ENCODE measurements at regions not wholly inside any gene's neighbourhood (a gene's known extent, or its start where the extent isn't known, plus 50 kb on each side); places are given as distances from the start of the nearest gene placed in this dataset.

GRCh38 chr6:84546427-84546914, 217.9 kb downstream of the TBX18 start:
- H3K27ac Mint-ChIP-seq = no peak overlapping the region
- peaks cover 18% of the 10 kb centered on the region for H3K4me1 Mint-ChIP-seq (ENCODE audit: unreplicated experiment)
- peaks cover 12% of the 10 kb centered on the region for H3K27me3 Mint-ChIP-seq
- no peak for DNase-seq (ENCODE audit: extremely low spot score, unreplicated experiment)
- no peak overlapping the region for H3K4me3 Mint-ChIP-seq
- peaks cover 3% of the 10 kb centered on the region for H3K9me3 Mint-ChIP-seq
- TF ChIP-seq CTCF (conservative IDR thresholded peaks at IDR 0.05) = no peak
- H3K36me3 Mint-ChIP-seq = no peaks in the 10 kb centered on the region

- DNase-seq (ENCODE audit: extremely low spot score, unreplicated experiment) = no peak
- no peak overlapping the region for H3K4me3 Mint-ChIP-seq
- no peaks in the 10 kb centered on the region for H3K36me3 Mint-ChIP-seq
- no peak overlapping the region for H3K27ac Mint-ChIP-seq
- peaks cover 30% of the 10 kb centered on the region for H3K27me3 Mint-ChIP-seq
- no peaks in the 10 kb centered on the region for H3K4me1 Mint-ChIP-seq (ENCODE audit: unreplicated experiment)
- TF ChIP-seq CTCF (conservative IDR thresholded peaks at IDR 0.05) = no peak
- no peaks in the 10 kb centered on the region for H3K9me3 Mint-ChIP-seq
These were observed 225.1 kb downstream of the TBX18 start for GRCh38 chr6:84539122-84539856.

- Mint-ChIP-seq H3K9me3 (no peaks in the 10 kb centered on the region), H3K27ac (no peak overlapping the region), H3K27me3 (peaks cover 23% of the 10 kb centered on the region), H3K36me3 (no peaks in the 10 kb centered on the region), H3K4me3 (no peak overlapping the region), H3K4me1 (ENCODE audit: unreplicated experiment) (no peaks in the 10 kb centered on the region)
- TF ChIP-seq CTCF (conservative IDR thresholded peaks at IDR 0.05) = no peak
- no peak for DNase-seq (ENCODE audit: extremely low spot score, unreplicated experiment)
These were observed 227.3 kb downstream of the TBX18 start for GRCh38 chr6:84536885-84537638.

- DNase-seq (ENCODE audit: extremely low spot score, unreplicated experiment) = no peak
- Mint-ChIP-seq H3K9me3 (no peaks in the 10 kb centered on the region), H3K4me1 (ENCODE audit: unreplicated experiment) (no peaks in the 10 kb centered on the region), H3K4me3 (no peak overlapping the region), H3K36me3 (no peaks in the 10 kb centered on the region), H3K27ac (no peak overlapping the region), H3K27me3 (peaks cover 40% of the 10 kb centered on the region)
- no peak for TF ChIP-seq CTCF (conservative IDR thresholded peaks at IDR 0.05)
These were observed 236.2 kb downstream of the TBX18 start for GRCh38 chr6:84528201-84528600.

- H3K36me3 Mint-ChIP-seq = no peaks in the 10 kb centered on the region
- no peak for TF ChIP-seq CTCF (conservative IDR thresholded peaks at IDR 0.05)
- H3K9me3 Mint-ChIP-seq = no peaks in the 10 kb centered on the region
- H3K27ac Mint-ChIP-seq = no peak overlapping the region
- peaks cover 2% of the 10 kb centered on the region for H3K4me1 Mint-ChIP-seq (ENCODE audit: unreplicated experiment)
- no peak for DNase-seq (ENCODE audit: extremely low spot score, unreplicated experiment)
- H3K4me3 Mint-ChIP-seq = no peak overlapping the region
- peaks cover 49% of the 10 kb centered on the region for H3K27me3 Mint-ChIP-seq
These were observed 237.8 kb downstream of the TBX18 start for GRCh38 chr6:84526631-84527030.

Data from type B pancreatic cell (in vitro differentiated cells).